Upper lobe of left lung (tissue), 6 donors: ENCODE measurements at regions not wholly inside any gene's neighbourhood (a gene's known extent, or its start where the extent isn't known, plus 50 kb on each side); places are given as distances from the start of the nearest gene placed in this dataset.
"Not testable (repeated sequence)": the region's sequence is repeated elsewhere in the genome, so short reads cannot be mapped to it uniquely, and the experiment has no call there.

ENCODE experiments used
- ATAC-seq, 2 donors: fragments of 200-7000 bp; cut with Tn5 transposase; one replicate each; pipeline ENCODE4 v1.9.1; 2022; ENCODE audit warnings: mild to moderate bottlenecking in 2 of 2, moderate library complexity in 2 of 2; ENCODE audit not compliant: low FRiP score in 2 of 2
- DNase-seq, 2 donors: peaks; one replicate each; pipeline ENCODE4 v3.0.0-alpha.2; 2019 to 2020
- H3K27ac ChIP-seq, 4 donors: fragments of 200-600 bp; sonication (generic); one replicate each; pipeline ENCODE4 v1.5.1; 2016 to 2019
- H3K27me3 ChIP-seq, 4 donors: fragments of 200-600 bp; sonication (generic); one replicate each; pipeline ENCODE4 v1.5.1; 2017 to 2019
- H3K36me3 ChIP-seq, 4 donors: fragments of 200-600 bp; sonication (generic); one replicate each; pipeline ENCODE4 v1.5.1; 2016 to 2019
- H3K4me1 ChIP-seq, 4 donors: fragments of 200-600 bp; sonication (generic); one replicate each; pipeline ENCODE4 v1.5.1; 2018 to 2019
- H3K4me3 ChIP-seq, 4 donors: fragments of 200-600 bp; sonication (generic); one replicate each; pipeline ENCODE4 v1.5.1; 2017 to 2019; ENCODE audit warnings: mild to moderate bottlenecking in 2 of 4, moderate library complexity in 1 of 4
- H3K9me3 ChIP-seq, 4 donors: fragments of 200-600 bp; sonication (generic); one replicate each; pipeline ENCODE4 v1.5.1; 2018 to 2019
- EP300 ChIP-seq, 4 donors: sonication (generic); formaldehyde crosslinking; IDR thresholded peaks; one replicate each; pipeline ENCODE4 v1.5.1; 2017; ENCODE audit warnings: antibody characterized with exemption in 4 of 4, control low read depth in 2 of 4
- POLR2A ChIP-seq, 4 donors: fragments of 450-650 bp; IDR thresholded peaks; one replicate each; pipeline ENCODE4 v1.5.1; 2016 to 2017; ENCODE audit warnings: antibody characterized with exemption in 4 of 4, mild to moderate bottlenecking in 2 of 4
- POLR2AphosphoS5 ChIP-seq, 2 donors: sonication (generic); formaldehyde crosslinking; IDR thresholded peaks; one replicate each; pipeline ENCODE4 v1.5.1; 2017; ENCODE audit warnings: antibody characterized with exemption in 2 of 2
- WGBS, 2 donors: methylation state at CpG; one replicate each; pipeline ENCODE4 v1.1.5; 2017 to 2018; 5-methylcytosine and 5-hydroxymethylcytosine counted together
- TF ChIP-seq, protein P1 (sequence below), 6 experiments: fragments of 450-650 bp in 4 of 6; fragments of 200-600 bp in 2 of 6; sonication (generic) in 2 of 6; IDR thresholded peaks; one replicate each; pipeline ENCODE4 v1.5.1; 2016 to 2019; ENCODE audit warnings: antibody characterized with exemption in 6 of 6
- donor health status: DM: no; HTN: no; CAD: no; lungs with moderate emphysema.
- donor health status: DM: no; HTN: yes; CAD: no; lungs with severe emphysema.

DNA sequence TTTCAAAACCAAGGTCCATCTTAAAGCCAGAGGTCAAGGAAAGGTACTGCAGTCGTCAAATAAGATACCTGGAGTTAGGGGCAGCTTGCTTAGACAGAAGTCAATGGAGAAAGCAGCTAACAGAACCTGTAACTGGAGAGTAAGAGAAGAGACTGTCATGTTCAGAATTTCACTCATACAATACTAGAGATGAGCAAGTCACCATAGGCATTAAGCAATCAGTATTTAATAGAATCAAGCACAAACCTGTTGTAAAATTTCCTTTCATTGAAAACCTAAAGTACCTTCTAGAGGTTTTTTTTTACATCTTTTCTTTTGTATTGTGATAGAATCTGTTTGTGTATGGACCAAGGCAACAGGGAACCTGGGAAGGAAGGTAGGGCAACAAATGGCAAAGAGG, 183.4 kb upstream of the ERBB4 start:
- WGBS, 2 donors: 83 to 86% methylated on average over 1 of the region's 1 CpG

DNA sequence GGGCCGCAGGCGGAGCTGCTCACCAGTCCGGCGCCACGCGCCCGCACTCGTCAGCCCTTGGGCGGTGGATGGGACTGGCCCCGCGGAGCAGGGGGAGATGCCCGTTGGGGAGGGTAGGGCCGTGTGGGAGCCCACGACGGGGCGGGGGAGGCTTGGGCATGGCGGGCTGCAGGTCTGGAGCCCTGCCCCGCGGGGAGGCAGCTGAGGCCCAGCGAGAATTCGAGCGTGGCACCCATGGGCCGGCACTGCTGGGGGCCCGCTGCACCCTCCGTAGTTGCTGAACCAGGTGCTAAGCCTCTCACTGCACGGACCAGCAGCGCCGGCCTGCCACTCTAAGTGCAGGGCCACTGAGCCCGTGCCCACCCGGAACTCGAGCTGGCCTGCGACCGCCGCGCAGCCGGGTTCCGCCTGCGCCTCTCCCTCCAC, 182.4 kb upstream of the ERBB4 start:
- Histone ChIP-seq H3K9me3 (no peaks in the 10 kb centered on the region), H3K27me3 (no peaks in the 10 kb centered on the region), H3K4me3 (no peak overlapping the region), H3K4me1 (no peaks in the 10 kb centered on the region), H3K27ac (no peak overlapping the region), H3K36me3 (no peaks in the 10 kb centered on the region)
- DNase-seq: peak in 1 of 2 donors; percentile 76
- peak in 1 of 2 donors; percentile 19 for ATAC-seq
- no peak for TF ChIP-seq POLR2A (IDR thresholded peaks at IDR 0.05)
- TF ChIP-seq, protein P1, sequence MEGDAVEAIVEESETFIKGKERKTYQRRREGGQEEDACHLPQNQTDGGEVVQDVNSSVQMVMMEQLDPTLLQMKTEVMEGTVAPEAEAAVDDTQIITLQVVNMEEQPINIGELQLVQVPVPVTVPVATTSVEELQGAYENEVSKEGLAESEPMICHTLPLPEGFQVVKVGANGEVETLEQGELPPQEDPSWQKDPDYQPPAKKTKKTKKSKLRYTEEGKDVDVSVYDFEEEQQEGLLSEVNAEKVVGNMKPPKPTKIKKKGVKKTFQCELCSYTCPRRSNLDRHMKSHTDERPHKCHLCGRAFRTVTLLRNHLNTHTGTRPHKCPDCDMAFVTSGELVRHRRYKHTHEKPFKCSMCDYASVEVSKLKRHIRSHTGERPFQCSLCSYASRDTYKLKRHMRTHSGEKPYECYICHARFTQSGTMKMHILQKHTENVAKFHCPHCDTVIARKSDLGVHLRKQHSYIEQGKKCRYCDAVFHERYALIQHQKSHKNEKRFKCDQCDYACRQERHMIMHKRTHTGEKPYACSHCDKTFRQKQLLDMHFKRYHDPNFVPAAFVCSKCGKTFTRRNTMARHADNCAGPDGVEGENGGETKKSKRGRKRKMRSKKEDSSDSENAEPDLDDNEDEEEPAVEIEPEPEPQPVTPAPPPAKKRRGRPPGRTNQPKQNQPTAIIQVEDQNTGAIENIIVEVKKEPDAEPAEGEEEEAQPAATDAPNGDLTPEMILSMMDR (IDR thresholded peaks at IDR 0.05): no peak
- no peak for TF ChIP-seq POLR2AphosphoS5 (IDR thresholded peaks at IDR 0.05)
- TF ChIP-seq EP300 (IDR thresholded peaks at IDR 0.05): no peak
- 90 to 92% methylated on average over 17 to 38 of the region's 38 CpGs for WGBS, 2 donors

More for the DNA sequence above, 183.4 kb upstream of the ERBB4 start:
- Histone ChIP-seq H3K9me3 (no peaks in the 10 kb centered on the region), H3K4me1 (no peaks in the 10 kb centered on the region), H3K27me3 (no peaks in the 10 kb centered on the region), H3K4me3 (no peak overlapping the region), H3K27ac (no peak overlapping the region), H3K36me3 (no peaks in the 10 kb centered on the region)
- ATAC-seq (no peak), DNase-seq (no peak)
- TF ChIP-seq POLR2AphosphoS5 (IDR thresholded peaks at IDR 0.05) (no peak), EP300 (IDR thresholded peaks at IDR 0.05) (no peak), POLR2A (IDR thresholded peaks at IDR 0.05) (no peak)
- TF ChIP-seq, protein P1 (IDR thresholded peaks at IDR 0.05): no peak

DNA sequence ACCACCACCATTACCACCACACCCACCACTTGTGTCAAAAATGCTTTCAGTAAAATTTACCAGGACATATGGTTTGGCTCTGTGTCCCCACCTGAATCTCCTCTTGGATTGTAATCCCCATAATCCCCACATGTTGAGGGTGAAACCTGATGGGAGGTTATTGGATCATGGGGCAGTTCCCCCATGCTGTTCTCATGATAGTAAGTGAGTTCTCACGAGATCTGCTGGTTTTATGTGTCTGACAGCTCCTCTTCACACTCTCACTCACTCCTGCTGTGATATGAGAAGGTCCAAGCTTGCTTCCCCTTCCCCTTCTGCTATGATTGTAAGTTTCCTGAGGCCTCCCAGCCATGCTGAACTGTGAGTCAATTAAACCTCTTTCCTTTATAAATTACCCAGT, 176.8 kb upstream of the ERBB4 start:
- not testable (repeated sequence) for H3K4me3 ChIP-seq, DNase-seq, H3K4me1 ChIP-seq, H3K27me3 ChIP-seq, H3K36me3 ChIP-seq, H3K27ac ChIP-seq, H3K9me3 ChIP-seq, ATAC-seq
- 44 to 58% methylated on average over 1 of the region's 1 CpG for WGBS, 2 donors

DNA sequence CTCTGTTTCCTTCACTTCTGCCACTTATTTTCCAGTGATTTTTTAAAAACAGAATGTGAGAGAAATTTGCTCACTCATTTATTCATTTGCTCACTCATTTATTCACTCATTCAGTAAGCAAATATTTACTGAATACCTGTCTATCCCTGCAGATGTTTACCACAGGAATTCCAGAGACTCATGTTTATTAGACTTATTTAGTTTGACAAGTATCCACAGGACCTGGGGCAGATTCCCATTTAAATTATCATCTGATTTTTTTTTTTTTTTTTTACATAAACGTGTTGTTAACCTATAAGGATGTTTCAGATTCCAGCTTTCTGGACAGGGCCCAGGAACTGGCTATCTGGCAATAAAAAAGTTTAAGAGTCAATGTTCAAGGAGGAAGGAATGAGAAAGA, 175.1 kb upstream of the ERBB4 start:
- Histone ChIP-seq H3K36me3 (no peaks in the 10 kb centered on the region), H3K27ac (no peak overlapping the region), H3K27me3 (no peaks in the 10 kb centered on the region), H3K4me1 (no peaks in the 10 kb centered on the region), H3K9me3 (no peaks in the 10 kb centered on the region), H3K4me3 (no peak overlapping the region)
- ATAC-seq (no peak), DNase-seq (no peak)
- WGBS, 2 donors: 42 to 48% methylated on average over 1 of the region's 1 CpG
- TF ChIP-seq POLR2A (IDR thresholded peaks at IDR 0.05) (no peak), POLR2AphosphoS5 (IDR thresholded peaks at IDR 0.05) (no peak), EP300 (IDR thresholded peaks at IDR 0.05) (no peak)
- TF ChIP-seq, protein P1 (IDR thresholded peaks at IDR 0.05): no peak

DNA sequence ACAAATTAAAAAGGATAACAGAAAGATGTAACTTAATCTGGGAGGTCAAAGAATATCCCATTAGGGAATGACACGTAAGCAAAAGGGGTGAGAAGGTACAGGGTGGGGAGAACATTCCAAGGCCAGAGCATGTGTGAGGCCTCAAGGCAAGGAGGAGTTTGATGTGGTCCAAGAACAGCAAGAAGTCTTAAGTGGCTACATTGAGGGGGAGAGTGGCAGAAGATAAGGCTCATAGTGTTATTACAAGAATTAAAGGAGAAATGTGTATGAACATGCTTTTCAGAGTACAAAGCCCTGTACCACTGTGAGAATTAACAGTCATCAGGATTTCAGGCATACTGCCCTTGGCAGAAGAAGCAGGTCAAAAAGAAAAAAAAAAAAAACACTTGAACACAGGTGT, 174.4 kb upstream of the ERBB4 start:
- Histone ChIP-seq H3K4me3 (no peak overlapping the region), H3K36me3 (no peaks in the 10 kb centered on the region), H3K27ac (no peak overlapping the region), H3K4me1 (no peaks in the 10 kb centered on the region), H3K27me3 (no peaks in the 10 kb centered on the region), H3K9me3 (no peaks in the 10 kb centered on the region)
- no peak for ATAC-seq
- no peak for DNase-seq
- no peak for TF ChIP-seq POLR2A (IDR thresholded peaks at IDR 0.05)
- no peak for TF ChIP-seq POLR2AphosphoS5 (IDR thresholded peaks at IDR 0.05)
- no peak for TF ChIP-seq EP300 (IDR thresholded peaks at IDR 0.05)
- TF ChIP-seq, protein P1 (IDR thresholded peaks at IDR 0.05): no peak
- 57 to 62% methylated on average over 1 of the region's 1 CpG for WGBS, 2 donors
